NT2/D1 (cell line): ENCODE measurements at regions not wholly inside any gene's neighbourhood (a gene's known extent, or its start where the extent isn't known, plus 50 kb on each side); places are given as distances from the start of the nearest gene placed in this dataset.

Source experiments
- YY1 ChIP-seq: IDR thresholded peaks from 2 replicates; pipeline ENCODE4 v1.6.1; 2011; ENCODE audit not compliant: insufficient read length, insufficient read depth
- ZNF274 ChIP-seq: IDR thresholded peaks from 2 replicates; pipeline ENCODE4 v1.6.1; 2011; ENCODE audit warnings: mild to moderate bottlenecking, low read depth, low read length

- TF ChIP-seq YY1 (no peak), ZNF274 (no peak)
Measured at GRCh38 chrX:13094828-13095341, 50.5 kb upstream of the FAM9C start.
